Ovary (tissue), 3 donors: ENCODE measurements at regions not wholly inside any gene's neighbourhood (a gene's known extent, or its start where the extent isn't known, plus 50 kb on each side); places are given as distances from the start of the nearest gene placed in this dataset.
"Not testable (repeated sequence)": the region's sequence is repeated elsewhere in the genome, so short reads cannot be mapped to it uniquely, and the experiment has no call there.

ENCODE experiments used
- CTCF ChIP-seq, 3 donors: fragments of 450-650 bp in 2 of 3; fragments of 200-600 bp in 1 of 3; IDR thresholded peaks; one replicate each; pipeline versions ENCODE4 v1.5.1 to v1.8.0; 2016 to 2022; ENCODE audit warnings: antibody characterized with exemption in 3 of 3, mild to moderate bottlenecking in 1 of 3
- EP300 ChIP-seq: sonication (generic); formaldehyde crosslinking; IDR thresholded peaks from one replicate; pipeline ENCODE4 v1.6.1; 2017; ENCODE audit warnings: antibody characterized with exemption
- donor health status: DM: no; HTN: no; CAD: no.

- TF ChIP-seq CTCF (IDR thresholded peaks at IDR 0.05); EP300: not testable (repeated sequence)
These were observed 170.8 kb upstream of the SLC38A2 start for GRCh38 chr12:46543378-46543795.
